ENCODE measurements at regions not wholly inside any gene's neighbourhood (a gene's known extent, or its start where the extent isn't known, plus 50 kb on each side); places are given as distances from the start of the nearest gene placed in this dataset.
"Not testable (repeated sequence)": the region's sequence is repeated elsewhere in the genome, so short reads cannot be mapped to it uniquely, and the experiment has no call there.

DNA sequence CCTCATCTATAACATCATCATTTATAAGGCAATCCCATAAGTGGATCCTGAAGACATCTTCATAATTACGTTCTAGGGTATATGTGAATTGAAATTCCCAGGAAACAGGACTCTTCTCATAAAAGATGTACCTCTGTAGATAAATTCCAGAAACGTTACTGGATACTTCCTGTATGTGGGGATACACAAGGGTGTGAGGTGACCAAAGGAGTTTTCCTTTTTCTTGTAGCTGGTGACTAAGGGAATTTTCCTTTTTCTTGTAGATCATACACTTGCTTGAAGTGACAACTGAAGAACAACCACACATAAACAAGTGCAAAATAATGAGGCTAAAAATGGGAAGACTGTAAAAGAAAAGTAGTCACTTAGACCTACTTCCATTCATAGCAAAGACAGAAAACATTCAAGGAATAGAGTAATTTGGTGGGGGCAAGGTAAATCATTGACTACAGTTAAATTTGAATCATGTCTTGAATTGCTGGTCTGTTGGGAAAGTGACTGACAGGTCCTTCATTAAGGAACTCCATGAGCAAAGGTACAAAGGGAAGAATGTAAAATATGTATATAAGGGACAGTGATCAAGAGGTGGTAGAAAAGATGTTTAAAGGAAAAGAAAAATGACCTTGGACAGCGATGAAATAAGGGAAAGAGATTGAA is 53.2 kb upstream of the UBE2E3 start:
- DNase-seq = no peak

DNA sequence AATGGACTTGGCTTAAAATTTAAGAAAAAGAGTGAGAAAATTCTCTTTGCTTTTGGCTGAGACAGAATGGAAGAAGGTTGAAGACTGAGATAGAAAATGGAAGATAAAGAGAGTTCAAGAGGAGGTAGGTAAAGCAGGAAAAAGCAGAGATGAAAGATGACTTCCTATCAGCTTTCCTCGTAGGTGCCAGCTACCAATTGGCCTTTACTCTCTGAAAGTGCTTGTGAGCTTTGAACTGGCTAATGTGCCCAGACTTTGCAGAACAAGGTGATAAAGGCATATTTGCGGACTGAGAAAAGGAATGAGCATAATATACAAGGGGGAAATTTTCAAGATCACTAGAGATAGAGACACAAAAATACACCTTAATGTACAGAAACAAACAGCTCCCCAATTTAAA is 54.7 kb upstream of the UBE2E3 start:
- no peak for DNase-seq

DNA sequence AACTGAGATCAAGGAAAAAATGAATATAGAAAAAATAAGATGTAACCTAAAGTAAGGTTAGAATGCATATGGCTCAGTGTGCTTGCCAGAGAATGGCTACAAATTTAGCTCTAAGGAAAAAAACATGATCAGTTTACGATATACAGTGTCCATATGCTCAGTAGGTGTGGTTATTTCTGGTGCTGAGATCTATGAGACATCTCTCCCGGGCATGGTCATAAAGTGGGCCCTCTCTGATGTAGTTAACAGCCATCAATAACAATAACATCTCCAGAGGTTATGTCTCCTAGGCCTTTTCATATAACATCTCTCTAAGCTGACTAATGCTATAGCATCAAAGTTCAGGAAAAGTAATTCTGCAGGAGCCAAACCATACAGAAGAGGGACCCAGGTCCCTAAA is 56.3 kb upstream of the UBE2E3 start:
- no peak for DNase-seq

DNA sequence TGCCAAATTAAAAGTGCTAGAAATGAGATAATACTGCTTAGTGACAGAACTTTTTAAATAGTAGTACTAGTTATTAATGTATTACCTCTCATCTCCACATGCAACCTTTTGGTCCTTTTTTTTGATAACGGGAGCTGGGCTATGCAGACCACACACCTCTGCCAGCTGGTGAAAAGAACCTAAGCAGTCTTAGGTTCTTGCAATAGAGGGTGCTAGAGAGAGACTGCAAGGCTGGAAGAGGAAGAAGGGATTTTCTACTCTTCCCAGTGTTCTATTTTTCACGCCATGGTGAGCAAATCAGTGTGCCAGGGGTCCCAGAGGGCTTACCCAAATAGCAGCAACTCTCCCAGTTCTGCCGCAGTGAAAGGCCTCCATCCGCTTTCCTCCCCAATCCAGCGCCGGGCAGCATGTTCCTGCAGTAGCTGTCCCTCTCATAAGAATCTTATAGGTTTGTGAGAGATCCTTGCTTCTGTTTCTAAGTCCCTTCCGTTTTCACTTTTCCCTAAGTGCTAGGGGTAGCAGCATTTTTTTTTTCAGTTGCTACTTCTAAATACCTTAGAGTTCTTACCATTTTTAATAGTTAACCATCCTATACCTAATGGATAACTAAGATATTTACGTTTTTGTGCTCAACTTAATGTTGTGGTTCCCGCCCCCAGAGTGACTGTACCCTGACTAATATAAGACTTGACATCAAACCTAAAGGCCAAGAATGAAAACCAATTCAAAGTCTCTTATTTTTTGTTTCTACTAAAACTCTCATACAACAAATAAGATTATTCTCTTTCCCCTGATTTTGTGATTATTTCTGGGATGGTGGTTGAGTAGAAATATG is 69.4 kb upstream of the UBE2E3 start:
- no peak for DNase-seq

DNA sequence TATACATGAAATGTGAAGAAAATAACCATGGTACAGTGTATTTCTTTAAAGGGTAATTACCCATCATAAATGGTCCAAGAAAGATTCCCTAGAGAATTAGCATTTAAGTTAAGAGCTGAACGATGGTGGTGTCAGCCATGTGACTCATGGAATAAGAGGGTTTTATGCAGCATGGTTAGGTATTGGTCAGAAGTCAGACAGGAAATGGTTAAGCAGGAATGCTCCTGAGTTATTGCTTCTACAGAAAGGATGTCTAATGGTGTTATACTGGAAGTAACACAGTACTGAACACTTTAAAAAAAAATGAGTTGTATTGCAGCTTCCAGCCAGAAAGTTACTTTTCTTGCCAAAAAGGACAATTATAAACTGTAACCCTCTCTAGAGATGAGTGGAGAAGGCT is 72.7 kb upstream of the UBE2E3 start:
- DNase-seq = no peak

DNA sequence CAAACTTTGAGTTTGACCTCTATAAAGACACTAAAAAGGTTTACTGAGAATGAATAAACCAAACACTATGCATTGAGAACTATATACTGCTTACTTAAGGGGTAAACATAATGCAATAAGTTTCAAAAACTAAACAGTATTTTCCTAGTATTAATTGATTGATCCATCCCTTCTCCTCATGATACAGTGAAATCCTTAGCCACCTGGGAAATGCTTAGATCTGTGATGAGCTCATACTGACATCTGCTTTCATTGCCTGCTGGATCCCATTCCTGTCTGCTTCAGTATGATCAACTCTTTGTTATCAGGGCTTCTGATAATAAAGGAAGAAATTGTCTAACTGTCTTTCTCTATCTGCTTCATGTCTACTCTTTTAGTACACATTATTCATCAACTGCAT is 74.9 kb upstream of the UBE2E3 start:
- DNase-seq = no peak

DNA sequence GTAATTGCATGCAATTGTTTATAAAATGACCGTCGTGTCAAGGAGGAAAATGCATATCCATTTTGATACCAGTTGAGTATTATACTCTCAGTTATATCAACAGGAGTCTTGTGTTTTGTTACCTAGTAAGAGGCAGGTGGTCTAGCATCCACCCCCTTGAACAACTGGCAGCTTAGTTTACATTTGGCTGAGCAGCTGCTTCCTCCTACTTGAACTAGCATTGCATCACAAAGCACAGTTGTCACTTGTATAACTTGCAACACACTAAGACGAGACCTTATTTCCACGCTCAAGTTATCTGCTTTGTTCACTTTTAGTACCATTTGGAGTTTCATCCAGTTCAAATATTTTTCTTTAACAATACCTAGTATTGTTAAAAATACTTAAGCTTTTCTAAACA is 75.4 kb upstream of the UBE2E3 start:
- no peak for DNase-seq

DNA sequence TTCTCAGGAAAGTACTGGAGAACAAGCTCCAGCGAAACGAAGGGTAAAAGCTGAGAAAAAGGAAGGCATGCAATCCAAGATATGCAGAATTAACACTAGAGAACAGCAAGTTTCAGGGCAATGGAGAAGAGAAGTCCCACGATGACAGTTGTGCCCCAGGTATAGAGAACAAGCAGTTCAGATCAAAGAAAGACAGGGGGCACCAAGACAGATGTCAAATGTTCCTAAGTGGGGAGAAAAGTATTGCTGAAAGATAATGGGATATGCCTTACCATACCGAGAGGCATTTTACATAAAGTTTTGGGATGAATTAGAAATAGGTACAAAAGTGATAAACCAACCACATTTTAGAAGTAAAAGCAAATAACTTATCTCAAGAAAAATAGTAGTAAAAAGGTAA is 79.1 kb upstream of the UBE2E3 start:
- no peak for DNase-seq

DNA sequence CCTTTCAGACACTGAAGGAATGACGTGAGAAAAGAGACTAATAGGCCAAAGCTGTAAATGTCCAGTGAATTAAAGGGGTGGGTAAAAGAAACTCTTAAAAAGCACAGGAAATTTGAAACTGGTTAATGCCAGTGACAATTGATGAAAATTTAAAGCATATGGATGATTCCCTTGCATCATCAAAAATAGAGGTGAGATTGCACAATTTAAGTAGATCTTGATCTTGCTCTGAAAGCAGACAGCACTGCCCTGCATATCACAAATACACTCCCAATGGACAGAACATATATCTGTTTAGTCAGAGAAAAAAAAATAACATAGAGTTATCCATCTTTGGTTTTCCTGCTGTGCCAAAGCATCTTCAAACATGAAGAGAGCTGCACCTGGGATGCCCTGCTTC is 86.7 kb upstream of the UBE2E3 start:
- DNase-seq = no peak

DNA sequence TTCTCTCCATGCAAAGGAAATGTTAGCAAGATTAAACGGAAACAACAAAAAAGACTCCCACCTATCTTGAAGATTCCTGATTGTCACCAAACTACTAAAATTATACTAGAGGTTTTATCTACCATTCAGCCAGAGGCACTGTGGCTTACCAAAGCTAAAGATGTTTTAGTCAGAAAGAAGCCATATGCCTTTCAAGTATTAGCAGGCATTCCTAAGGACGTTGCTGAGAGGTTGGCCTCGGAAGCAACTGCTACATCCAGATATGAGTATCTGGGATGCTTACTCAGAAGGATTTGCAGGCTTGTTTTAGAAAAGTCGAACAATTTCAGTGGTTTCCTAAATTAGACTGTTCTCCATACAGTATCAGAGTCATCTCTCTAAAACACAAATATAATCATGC is 88.3 kb upstream of the UBE2E3 start:
- no peak for DNase-seq

DNA sequence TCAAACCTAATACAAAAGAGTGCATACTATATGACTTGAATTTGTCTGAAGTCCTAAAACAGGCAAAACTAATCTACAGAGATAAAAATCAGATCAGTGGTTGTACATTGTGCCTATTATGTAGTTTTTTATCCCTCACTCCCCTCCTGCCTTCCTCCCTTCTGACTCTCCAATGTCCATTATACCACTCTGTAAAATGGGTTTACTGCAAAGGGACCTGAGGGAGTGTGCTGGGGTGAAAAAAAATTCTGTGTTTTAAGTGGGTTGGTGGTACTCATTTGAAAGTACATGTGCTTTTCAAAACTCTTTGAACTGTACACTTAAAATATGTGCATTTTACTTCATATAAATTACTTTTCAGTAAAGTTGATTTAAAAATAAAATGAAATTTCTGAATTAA is 89.0 kb upstream of the UBE2E3 start:
- DNase-seq = no peak

DNA sequence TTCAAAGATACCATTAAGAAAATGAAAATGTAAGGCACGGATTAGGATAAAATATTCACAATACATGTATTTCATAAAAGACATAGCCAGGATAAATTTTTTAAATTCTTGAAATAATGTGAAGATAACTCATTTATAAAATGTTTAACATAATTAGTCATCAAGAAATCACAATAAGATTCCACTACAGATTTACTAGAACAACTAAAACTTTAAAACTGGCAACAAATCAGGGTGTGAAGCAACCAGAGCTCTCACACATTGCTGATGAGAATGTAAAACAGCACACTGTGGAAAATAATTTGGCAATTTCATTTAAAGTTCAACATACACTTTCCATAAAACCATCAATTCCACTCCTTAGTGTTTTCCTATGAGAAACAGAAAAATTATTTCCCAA is 89.6 kb upstream of the UBE2E3 start:
- no peak for DNase-seq

DNA sequence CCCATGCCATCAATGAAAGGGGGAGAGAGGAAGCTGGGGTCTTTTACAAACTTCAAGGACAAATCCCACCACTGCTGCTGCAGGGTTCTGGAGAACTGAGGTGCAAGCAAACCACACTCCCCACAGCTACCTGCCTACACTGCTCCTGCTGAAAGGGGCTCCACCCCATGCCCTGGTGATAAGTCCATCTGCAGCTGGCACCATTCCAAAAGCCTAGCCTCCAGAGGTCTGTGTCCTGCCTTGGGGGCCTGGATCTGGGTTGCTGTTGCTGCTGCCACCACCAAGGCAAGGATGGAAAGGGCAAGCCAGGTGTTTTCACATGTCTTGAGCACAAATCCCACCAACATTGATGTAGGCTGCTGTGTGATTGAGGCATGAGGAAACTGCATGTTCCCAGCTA is 97.4 kb upstream of the UBE2E3 start:
- DNase-seq = no peak

DNA sequence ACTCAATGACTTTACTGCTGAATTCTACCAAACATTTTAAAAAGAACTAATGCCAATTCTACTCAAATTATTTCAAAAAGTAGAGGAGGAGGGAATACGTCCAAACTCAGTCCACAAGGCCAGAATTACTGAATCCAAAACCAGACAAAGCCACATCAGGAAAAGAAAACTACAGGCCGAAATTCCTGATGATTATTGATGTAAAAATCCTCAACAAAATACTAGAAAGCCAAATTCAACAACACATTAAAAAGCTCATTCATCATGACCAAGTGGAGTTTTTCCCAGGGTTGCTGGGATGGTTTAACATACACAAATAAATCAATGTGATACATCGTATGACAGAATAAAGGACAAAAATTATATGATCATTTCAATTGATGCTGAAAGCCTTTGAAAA is 103.9 kb upstream of the UBE2E3 start:
- DNase-seq = no peak

DNA sequence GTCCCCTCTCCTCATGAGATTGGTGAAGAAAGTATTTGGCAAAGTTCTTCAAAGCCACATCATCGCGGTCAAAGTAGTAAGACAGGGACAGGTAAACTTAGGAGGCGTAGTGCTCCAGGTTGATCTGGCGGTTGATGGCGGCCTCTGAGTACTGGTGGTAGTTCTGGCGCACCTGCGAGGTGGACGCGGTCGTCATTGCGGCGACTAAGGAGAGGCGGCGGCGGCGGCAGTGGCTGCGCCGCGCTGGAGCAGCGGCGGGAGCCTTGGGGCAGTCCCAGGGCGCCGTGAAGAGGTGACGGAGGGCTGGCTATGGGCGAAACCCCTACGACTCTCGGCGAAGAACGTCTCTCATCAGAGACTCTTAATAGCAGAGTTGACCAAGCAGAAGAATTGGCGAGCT is 107.2 kb upstream of the UBE2E3 start:
- no peak for DNase-seq

DNA sequence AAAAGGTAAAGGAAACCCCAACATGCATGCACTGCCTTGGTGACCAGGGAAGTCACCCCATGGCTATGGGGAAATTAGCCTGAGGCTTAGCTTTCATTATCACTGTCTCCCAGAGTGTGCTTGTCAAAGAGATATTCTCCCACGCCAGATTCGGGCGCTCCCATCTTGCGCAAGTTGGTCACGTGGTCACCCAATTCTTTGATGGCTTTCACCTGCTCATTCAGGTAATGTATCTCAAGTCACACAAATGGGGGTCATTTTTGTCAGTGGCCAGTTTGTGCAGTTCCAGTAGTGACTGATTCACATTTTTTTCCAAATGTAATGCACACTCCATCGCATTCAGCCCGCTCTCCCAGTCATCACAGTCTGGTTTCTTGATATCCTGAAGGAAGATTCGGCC is 107.6 kb upstream of the UBE2E3 start:
- not testable (repeated sequence) for DNase-seq

DNA sequence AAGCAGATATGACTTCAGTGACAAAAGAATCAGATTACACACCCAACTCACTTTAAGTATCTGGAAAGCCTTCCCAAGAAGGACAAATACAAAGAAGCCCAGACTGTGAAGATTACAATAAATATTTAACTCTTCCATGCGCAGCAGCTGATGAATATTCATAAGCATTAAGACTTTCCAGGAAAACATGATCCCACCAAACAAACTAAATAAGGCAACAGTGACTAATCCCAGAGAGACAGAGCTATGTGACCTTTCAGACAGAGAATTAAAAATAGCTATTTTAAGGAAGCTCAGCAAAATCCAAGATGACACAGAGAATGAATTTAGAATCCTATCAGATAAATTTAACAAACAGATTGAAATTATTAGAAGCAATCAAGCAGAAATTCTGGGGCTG is 108.2 kb upstream of the UBE2E3 start:
- DNase-seq = no peak

DNA sequence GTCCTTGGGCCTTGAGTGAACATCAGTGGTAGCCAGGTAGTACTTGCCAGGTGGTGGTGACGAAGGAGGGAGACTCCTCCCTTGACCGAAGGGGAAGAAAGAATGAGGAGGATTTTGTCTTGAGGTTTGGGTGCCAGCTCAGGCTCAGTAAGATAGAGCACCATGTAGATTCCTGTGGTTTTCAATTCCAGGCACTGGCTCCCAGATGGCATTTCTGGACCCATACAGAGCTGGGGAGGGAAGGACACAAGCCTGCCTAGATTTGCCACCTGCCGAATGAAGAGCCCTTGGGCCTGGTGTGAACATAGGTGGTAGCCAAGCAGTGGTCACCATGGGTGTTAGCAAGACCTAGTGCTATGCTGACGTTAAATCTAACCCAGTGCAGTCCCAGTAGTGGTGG is 108.8 kb upstream of the UBE2E3 start:
- DNase-seq = no peak

DNA sequence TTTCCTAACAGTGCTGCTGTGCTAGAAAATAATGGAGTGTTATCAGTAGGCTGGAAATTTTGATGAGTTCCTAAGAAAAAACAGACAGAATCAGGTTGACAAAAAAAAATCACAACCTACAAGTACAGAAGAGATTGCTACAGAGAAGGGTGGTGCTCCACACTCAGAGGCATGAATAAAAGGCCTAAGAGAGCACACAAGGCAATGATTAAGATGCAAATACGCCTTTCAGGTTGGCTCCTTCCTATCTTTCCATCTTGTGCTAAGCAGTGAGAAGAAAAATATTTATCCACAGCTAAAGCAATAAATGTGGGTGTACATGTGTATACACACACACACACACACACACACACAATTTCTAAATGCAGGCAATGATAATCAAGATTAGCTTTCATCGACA is 130.6 kb upstream of the UBE2E3 start:
- DNase-seq = no peak

DNA sequence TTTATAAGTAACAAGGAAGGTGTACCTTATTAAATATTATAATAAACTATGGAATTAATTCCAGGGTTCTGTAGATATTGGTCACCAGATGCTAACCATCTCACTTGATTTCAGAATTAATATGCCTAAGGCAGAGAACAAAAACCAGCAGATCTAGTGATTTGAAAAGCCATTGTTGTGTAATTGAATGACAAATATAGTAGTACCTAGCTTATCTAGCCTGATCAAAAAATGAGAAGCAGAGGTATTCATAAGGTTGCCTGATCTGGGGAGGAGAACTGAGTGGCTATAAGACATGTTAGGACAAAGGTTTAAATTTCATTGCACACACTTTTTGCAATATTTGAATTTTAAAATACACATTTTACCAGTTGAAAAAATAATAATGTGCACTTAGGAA is 132.0 kb upstream of the UBE2E3 start:
- DNase-seq = no peak

DNA sequence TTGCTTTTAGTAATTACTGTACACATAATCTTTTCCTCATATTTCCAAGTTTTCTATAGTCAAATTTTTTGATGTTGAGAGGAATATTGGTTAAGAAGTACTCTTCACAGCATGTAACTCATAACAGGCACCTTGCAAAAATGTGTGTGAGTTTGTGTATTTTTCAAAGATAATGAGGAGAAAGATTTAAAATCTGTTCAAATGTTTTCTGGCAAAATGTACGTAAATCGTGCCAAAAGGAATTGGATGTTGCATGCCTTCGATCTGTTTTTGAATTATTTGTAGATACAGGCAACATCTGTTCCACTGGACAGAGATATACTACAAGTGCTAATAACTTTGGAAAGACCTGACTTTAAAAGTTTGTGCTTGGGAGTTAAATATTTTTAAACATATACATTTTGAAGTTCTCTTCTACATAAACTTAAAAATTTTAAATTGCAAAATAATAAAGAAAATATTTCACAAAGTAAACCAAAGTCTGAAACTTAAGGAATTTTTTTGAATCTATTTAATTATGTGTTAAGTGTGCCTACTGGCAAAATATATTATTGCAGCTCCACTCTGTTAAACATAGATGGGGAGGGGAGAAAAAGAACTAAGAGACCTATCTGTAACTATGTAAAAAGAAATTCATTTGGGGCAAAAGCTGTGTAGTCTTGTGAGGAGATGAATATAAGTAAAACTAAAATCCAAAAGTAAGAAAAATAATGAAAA is 133.5 kb upstream of the UBE2E3 start:
- DNase-seq = no peak

DNA sequence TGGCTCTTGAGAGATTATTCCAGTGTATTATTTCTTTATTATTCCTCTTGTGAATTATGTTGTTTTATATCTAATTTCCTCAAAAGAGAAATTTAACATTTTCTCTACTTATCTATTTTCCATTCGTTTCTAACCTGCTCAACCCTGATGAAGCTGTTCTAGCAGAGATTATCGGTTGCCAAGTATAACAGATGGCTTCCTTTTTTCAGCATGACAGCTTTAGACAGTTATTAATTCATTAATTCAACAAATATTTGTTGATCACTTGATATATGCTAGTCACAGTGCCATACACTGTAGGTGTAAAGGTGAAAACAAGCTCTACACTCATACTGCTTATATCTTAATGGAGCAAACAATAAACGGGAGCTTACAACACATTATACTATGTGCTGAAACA is 137.9 kb upstream of the UBE2E3 start:
- no peak for DNase-seq

DNA sequence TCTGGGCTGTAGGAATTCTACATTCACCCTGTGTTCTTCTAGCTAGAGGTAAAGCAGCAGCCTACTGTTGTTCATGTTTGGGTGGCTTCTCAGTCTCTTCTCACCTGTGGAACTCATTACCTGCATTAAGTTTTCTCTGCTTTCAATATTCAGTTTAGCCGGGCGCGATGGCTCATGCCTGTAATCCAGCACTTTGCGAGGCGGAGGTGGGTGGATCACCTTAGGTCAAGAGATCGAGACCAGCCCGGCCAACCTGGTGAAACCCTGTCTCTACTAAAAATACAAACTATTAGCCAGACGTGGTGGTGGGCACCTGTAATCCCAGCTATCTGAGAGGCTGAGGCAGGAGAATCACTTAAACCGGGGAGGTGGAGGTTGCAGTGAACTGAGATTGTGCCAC is 139.8 kb upstream of the UBE2E3 start:
- DNase-seq = no peak

DNA sequence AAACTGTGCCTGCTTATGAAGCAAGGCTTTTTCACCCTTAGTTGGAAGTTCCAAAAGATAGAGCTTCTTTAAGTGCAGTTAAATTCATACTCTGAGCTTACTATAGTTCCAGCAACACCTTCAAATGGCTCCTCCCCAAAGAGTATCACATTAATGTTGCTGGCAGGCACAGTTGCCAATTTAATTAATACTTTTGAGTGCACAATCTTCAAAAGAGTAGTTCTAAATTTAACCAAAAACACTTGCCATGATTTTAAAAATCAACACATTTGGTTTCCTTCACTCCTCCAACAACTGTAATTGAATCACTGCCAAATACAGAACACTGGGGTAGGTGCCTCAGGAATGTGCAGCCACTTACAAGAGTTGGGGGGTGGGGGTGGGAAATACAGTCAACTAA is 150.6 kb upstream of the UBE2E3 start:
- DNase-seq = no peak

All from activated gamma-delta T cell treated with Interleukin-2 at 50 U/mL for 16 hours (primary cell).